Chondrocyte (in vitro differentiated cells): ENCODE measurements at regions not wholly inside any gene's neighbourhood (a gene's known extent, or its start where the extent isn't known, plus 50 kb on each side); places are given as distances from the start of the nearest gene placed in this dataset.

Source experiments
- DNase-seq: peaks from one replicate; pipeline ENCODE4 v3.0.0; 2021; ENCODE audit warnings: mixed read lengths, low spot score
- H3K27ac Mint-ChIP-seq: one replicate; pipeline ENCODE4 v1.8.0; 2021; ENCODE audit warnings: mild to moderate bottlenecking, moderate library complexity, mixed read lengths; ENCODE audit not compliant: unreplicated experiment
- H3K27me3 Mint-ChIP-seq: 2 replicates; pipeline ENCODE4 v1.8.0; 2021; ENCODE audit warnings: low read depth, mixed read lengths
- H3K36me3 Mint-ChIP-seq: 2 replicates; pipeline ENCODE4 v1.8.0; 2021; ENCODE audit warnings: low read depth, mixed read lengths
- H3K4me1 Mint-ChIP-seq: 2 replicates; pipeline ENCODE4 v1.8.0; 2021; ENCODE audit warnings: low read depth, mild to moderate bottlenecking, mixed read lengths
- H3K4me3 Mint-ChIP-seq: one replicate; pipeline ENCODE4 v1.8.0; 2021; ENCODE audit warnings: mild to moderate bottlenecking, moderate library complexity, mixed read lengths; ENCODE audit not compliant: unreplicated experiment
- H3K9me3 Mint-ChIP-seq: 2 replicates; pipeline ENCODE4 v1.8.0; 2021; ENCODE audit warnings: low read depth, mixed read lengths
- CTCF ChIP-seq: fragments of 200-600 bp; sonication (generic); IDR thresholded peaks from 2 replicates; pipeline ENCODE4 v1.5.0; 2021; ENCODE audit warnings: antibody characterized with exemption, mild to moderate bottlenecking, moderate library complexity

- H3K27me3 Mint-ChIP-seq, result peaks cover 2% of the 10 kb centered on the region
- no peak for DNase-seq
- no peaks in the 10 kb centered on the region for H3K9me3 Mint-ChIP-seq
- no peaks in the 10 kb centered on the region for H3K4me1 Mint-ChIP-seq
- TF ChIP-seq CTCF, result no peak
- H3K4me3 Mint-ChIP-seq, result no peak overlapping the region
- H3K36me3 Mint-ChIP-seq, result no peaks in the 10 kb centered on the region
- H3K27ac Mint-ChIP-seq, result no peak overlapping the region
Observed at GRCh38 chrX:118167361-118167760, 50.8 kb upstream of the KLHL13 start.

GRCh38 chrX:118171356-118171755 is 54.7 kb upstream of the KLHL13 start:
- no peaks in the 10 kb centered on the region for H3K36me3 Mint-ChIP-seq
- H3K27ac Mint-ChIP-seq, result no peak overlapping the region
- H3K27me3 Mint-ChIP-seq, result no peaks in the 10 kb centered on the region
- no peaks in the 10 kb centered on the region for H3K4me1 Mint-ChIP-seq
- no peak for DNase-seq
- H3K4me3 Mint-ChIP-seq, result no peak overlapping the region
- no peak for TF ChIP-seq CTCF
- H3K9me3 Mint-ChIP-seq, result no peaks in the 10 kb centered on the region

GRCh38 chrX:118174516-118175098 is 58.0 kb upstream of the KLHL13 start:
- Mint-ChIP-seq H3K9me3 (no peaks in the 10 kb centered on the region), H3K27ac (no peak overlapping the region), H3K27me3 (no peaks in the 10 kb centered on the region), H3K4me1 (no peaks in the 10 kb centered on the region), H3K36me3 (no peaks in the 10 kb centered on the region), H3K4me3 (no peak overlapping the region)
- no peak for DNase-seq
- TF ChIP-seq CTCF, result no peak

- no peaks in the 10 kb centered on the region for H3K36me3 Mint-ChIP-seq
- DNase-seq, result no peak
- H3K4me3 Mint-ChIP-seq, result no peak overlapping the region
- peaks cover 2% of the 10 kb centered on the region for H3K4me1 Mint-ChIP-seq
- no peak for TF ChIP-seq CTCF
- no peaks in the 10 kb centered on the region for H3K27me3 Mint-ChIP-seq
- H3K27ac Mint-ChIP-seq, result no peak overlapping the region
- H3K9me3 Mint-ChIP-seq, result no peaks in the 10 kb centered on the region
Observed at GRCh38 chrX:118177708-118178107, 61.1 kb upstream of the KLHL13 start.

GRCh38 chrX:118178450-118178849 is 61.8 kb upstream of the KLHL13 start:
- H3K4me1 Mint-ChIP-seq, result peaks cover 2% of the 10 kb centered on the region
- no peak overlapping the region for H3K27ac Mint-ChIP-seq
- TF ChIP-seq CTCF, result no peak
- H3K4me3 Mint-ChIP-seq, result no peak overlapping the region
- no peaks in the 10 kb centered on the region for H3K27me3 Mint-ChIP-seq
- H3K9me3 Mint-ChIP-seq, result peaks cover under 1% of the 10 kb centered on the region
- H3K36me3 Mint-ChIP-seq, result no peaks in the 10 kb centered on the region
- DNase-seq, result no peak
